SK-N-SH treated with all-trans-retinoic acid at 6 μM for 48 hours (cell line): ENCODE measurements at regions not wholly inside any gene's neighbourhood (a gene's known extent, or its start where the extent isn't known, plus 50 kb on each side); places are given as distances from the start of the nearest gene placed in this dataset.

Experiments used
- ATAC-seq: fragments of 200-7000 bp; cut with Tn5 transposase; 3 replicates; pipeline ENCODE4 v1.9.1; 2020; ENCODE audit warnings: mild to moderate bottlenecking, moderate library complexity
- ARNTL ChIP-seq: fragments of 450-650 bp; formaldehyde crosslinking; IDR thresholded peaks from 2 replicates; pipeline ENCODE4 v1.5.0; 2020; ENCODE audit warnings: low read depth, mild to moderate bottlenecking, moderate library complexity, borderline replicate concordance
- BACH2 ChIP-seq: fragments of 250-450 bp; sonication (Bioruptor Pico); IDR thresholded peaks from 2 replicates; pipeline ENCODE4 v1.9.0; 2021; ENCODE audit warnings: mild to moderate bottlenecking, borderline replicate concordance
- CSDC2 ChIP-seq: fragments of 250-450 bp; sonication (Bioruptor Pico); IDR thresholded peaks from 2 replicates; pipeline ENCODE4 v1.5.0; 2020; ENCODE audit warnings: mild to moderate bottlenecking, moderate library complexity
- CSRNP3 ChIP-seq: fragments of 250-450 bp; sonication (Bioruptor Pico); IDR thresholded peaks from 2 replicates; pipeline ENCODE4 v1.5.1; 2021; ENCODE audit warnings: mild to moderate bottlenecking, moderate library complexity
- GLIS3 ChIP-seq: fragments of 250-450 bp; sonication (Bioruptor Pico); IDR thresholded peaks from 2 replicates; pipeline ENCODE4 v1.5.0; 2020; ENCODE audit warnings: mild to moderate bottlenecking, moderate library complexity
- ISL1 ChIP-seq: fragments of 250-450 bp; sonication (Bioruptor Pico); IDR thresholded peaks from 2 replicates; pipeline ENCODE4 v2.1.2; 2022; ENCODE audit warnings: mild to moderate bottlenecking, moderate library complexity
- OSR1 ChIP-seq: fragments of 250-450 bp; sonication (Bioruptor Pico); IDR thresholded peaks from 2 replicates; pipeline ENCODE4 v1.8.0; 2022; ENCODE audit warnings: moderate library complexity, mild to moderate bottlenecking, inconsistent platforms
- PATZ1 ChIP-seq: fragments of 250-450 bp; sonication (Bioruptor Pico); IDR thresholded peaks from 2 replicates; pipeline ENCODE4 v1.8.0; 2020; ENCODE audit warnings: mild to moderate bottlenecking, moderate library complexity, borderline replicate concordance
- POU6F1 ChIP-seq: fragments of 250-450 bp; sonication (Bioruptor Pico); IDR thresholded peaks from 2 replicates; pipeline ENCODE4 v1.8.0; 2021; ENCODE audit warnings: low read depth, mild to moderate bottlenecking, moderate library complexity, borderline replicate concordance
- PPARA ChIP-seq: fragments of 250-450 bp; sonication (Bioruptor Pico); IDR thresholded peaks from 2 replicates; pipeline ENCODE4 v1.5.0; 2020; ENCODE audit warnings: mild to moderate bottlenecking, borderline replicate concordance
- SNAI2 ChIP-seq: fragments of 250-450 bp; sonication (Bioruptor Pico); IDR thresholded peaks from 2 replicates; pipeline ENCODE4 v1.5.0; 2020; ENCODE audit warnings: mild to moderate bottlenecking, moderate library complexity
- TCF4 ChIP-seq: fragments of 250-450 bp; sonication (Bioruptor Pico); IDR thresholded peaks from 2 replicates; pipeline ENCODE4 v1.8.0; 2021; ENCODE audit warnings: mild to moderate bottlenecking, moderate library complexity, borderline replicate concordance
- TOX ChIP-seq: fragments of 250-450 bp; sonication (Bioruptor Pico); IDR thresholded peaks from 2 replicates; pipeline ENCODE4 v1.8.0; 2021; ENCODE audit warnings: mild to moderate bottlenecking, moderate library complexity, borderline replicate concordance
- TSHZ2 ChIP-seq: fragments of 250-450 bp; sonication (Bioruptor Pico); IDR thresholded peaks from 2 replicates; pipeline ENCODE4 v1.5.0; 2020; ENCODE audit warnings: mild to moderate bottlenecking, moderate library complexity
- ZC3H10 ChIP-seq: fragments of 250-450 bp; sonication (Bioruptor Pico); IDR thresholded peaks from 2 replicates; pipeline ENCODE4 v1.5.1; 2021; ENCODE audit warnings: mild to moderate bottlenecking, moderate library complexity
- ZFP3 ChIP-seq: fragments of 250-450 bp; sonication (Bioruptor Pico); IDR thresholded peaks from 2 replicates; pipeline ENCODE4 v1.5.0; 2020; ENCODE audit warnings: mild to moderate bottlenecking, moderate library complexity
- ZNF565 ChIP-seq: fragments of 450-650 bp; formaldehyde crosslinking; conservative IDR thresholded peaks from 2 replicates; pipeline ENCODE4 v1.5.0; 2020; ENCODE audit warnings: low read depth, mild to moderate bottlenecking, moderate library complexity
- ZNF8 ChIP-seq: fragments of 450-650 bp; formaldehyde crosslinking; IDR thresholded peaks from 2 replicates; pipeline ENCODE4 v1.5.0; 2020; ENCODE audit warnings: mild to moderate bottlenecking, moderate library complexity

- TF ChIP-seq CSRNP3 (CRISPR knock-in tag) (no peak), OSR1 (CRISPR knock-in tag) (no peak), ZNF8 (CRISPR knock-in tag) (no peak), PPARA (no peak), ZFP3 (CRISPR knock-in tag) (no peak)
Observed at GRCh38 chr5:5919411-5919810, 458.9 kb downstream of the MED10 start (continued).

GRCh38 chr5:5906778-5907177 is 471.6 kb downstream of the MED10 start:
- no peak for ATAC-seq

More at GRCh38 chr5:5906778-5907177, 471.6 kb downstream of the MED10 start:
- TF ChIP-seq ZFP3 (CRISPR knock-in tag) (no peak), BACH2 (CRISPR knock-in tag) (no peak), PATZ1 (CRISPR knock-in tag) (no peak), ZNF565 (CRISPR knock-in tag) (no peak), TCF4 (CRISPR knock-in tag) (no peak), TOX (no peak), CSRNP3 (CRISPR knock-in tag) (no peak), ZC3H10 (CRISPR knock-in tag) (no peak), CSDC2 (CRISPR knock-in tag) (no peak), SNAI2 (CRISPR knock-in tag) (no peak), POU6F1 (CRISPR knock-in tag) (no peak), OSR1 (CRISPR knock-in tag) (no peak), ARNTL (CRISPR knock-in tag) (no peak), ISL1 (CRISPR knock-in tag) (no peak), GLIS3 (CRISPR knock-in tag) (no peak), TSHZ2 (CRISPR knock-in tag) (no peak)
